MM.1S (cell line): ENCODE measurements at regions not wholly inside any gene's neighbourhood (a gene's known extent, or its start where the extent isn't known, plus 50 kb on each side); places are given as distances from the start of the nearest gene placed in this dataset.

ENCODE experiments used
- DNase-seq: peaks from one replicate; pipeline ENCODE4 v3.0.0-alpha.2; 2015
- H2AFZ ChIP-seq: fragments of 300-600 bp; sonication (generic); 2 replicates; pipeline ENCODE4 v1.6.0; 2016; ENCODE audit warnings: antibody characterized with exemption, low read length
- H3F3A ChIP-seq: fragments of 300-600 bp; sonication (generic); 2 replicates; pipeline ENCODE4 v1.6.1; 2016; ENCODE audit warnings: mild to moderate bottlenecking, antibody characterized with exemption, low read length, moderate library complexity, mixed read lengths; ENCODE audit not compliant: insufficient read depth
- H3K27ac ChIP-seq: fragments of 300-600 bp; sonication (generic); 2 replicates; pipeline ENCODE4 v1.5.1; 2016; ENCODE audit warnings: mild to moderate bottlenecking, low read length
- H3K27me3 ChIP-seq: fragments of 300-600 bp; sonication (generic); replicated peaks from 2 replicates; pipeline ENCODE4 v1.6.0; 2016; ENCODE audit warnings: low read length; ENCODE audit not compliant: insufficient read depth
- H3K36me3 ChIP-seq: fragments of 300-600 bp; sonication (generic); replicated peaks from 2 replicates; pipeline ENCODE4 v1.6.1; 2016; ENCODE audit warnings: mild to moderate bottlenecking, low read length, mixed read lengths; ENCODE audit not compliant: insufficient read depth
- H3K4me1 ChIP-seq: fragments of 300-600 bp; sonication (generic); 2 replicates; pipeline ENCODE4 v1.6.1; 2016; ENCODE audit warnings: low read length, mixed read lengths
- H3K4me2 ChIP-seq: fragments of 300-600 bp; sonication (generic); 2 replicates; pipeline ENCODE4 v1.6.0; 2016; ENCODE audit warnings: low read depth, low read length
- H3K4me3 ChIP-seq: fragments of 300-600 bp; sonication (generic); 2 replicates; pipeline ENCODE4 v1.5.1; 2016; ENCODE audit warnings: low read length, mixed read lengths
- H3K79me2 ChIP-seq: fragments of 300-600 bp; sonication (generic); 2 replicates; pipeline ENCODE4 v1.6.1; 2016; ENCODE audit warnings: mixed run types, low read length, mixed read lengths
- H3K9ac ChIP-seq: fragments of 300-600 bp; sonication (generic); 2 replicates; pipeline ENCODE4 v1.6.1; 2016; ENCODE audit warnings: low read length, mixed read lengths
- H3K9me2 ChIP-seq: fragments of 300-600 bp; sonication (generic); replicated peaks from 2 replicates; pipeline ENCODE4 v1.6.1; 2016; ENCODE audit warnings: mild to moderate bottlenecking, low read length, mixed read lengths; ENCODE audit not compliant: insufficient read depth
- H3K9me3 ChIP-seq: fragments of 300-600 bp; sonication (generic); replicated peaks from 2 replicates; pipeline ENCODE4 v1.6.1; 2016; ENCODE audit warnings: mild to moderate bottlenecking, low read length, mixed read lengths; ENCODE audit not compliant: insufficient read depth
- H4K20me1 ChIP-seq: fragments of 300-600 bp; sonication (generic); 2 replicates; pipeline ENCODE4 v1.6.1; 2016; ENCODE audit warnings: mild to moderate bottlenecking, low read length, moderate library complexity, mixed read lengths; ENCODE audit not compliant: insufficient read depth
- EZH2 ChIP-seq: fragments of 300-600 bp; sonication (generic); optimal IDR thresholded peaks from 2 replicates; pipeline ENCODE3; 2017; ENCODE audit warnings: low read depth, mild to moderate bottlenecking, antibody characterized with exemption, low read length, mixed read lengths
- EZH2phosphoT487 ChIP-seq: fragments of 300-600 bp; sonication (generic); IDR thresholded peaks from 2 replicates; pipeline ENCODE4 v1.6.1; 2018; ENCODE audit warnings: antibody characterized with exemption, low read length
- TF ChIP-seq, protein P1 (sequence below): fragments of 300-600 bp; sonication (generic); IDR thresholded peaks from 2 replicates; pipeline ENCODE4 v1.5.1; 2016; ENCODE audit warnings: antibody characterized with exemption, low read length, mixed read lengths

GRCh38 chr18:6625481-6625880, 104.0 kb upstream of the ARHGAP28 start:
- Histone ChIP-seq H3K4me2 (no peak overlapping the region), H3F3A (no peaks in the 10 kb centered on the region), H3K9me3 (no peaks in the 10 kb centered on the region), H3K36me3 (no peaks in the 10 kb centered on the region), H4K20me1 (no peaks in the 10 kb centered on the region), H3K4me3 (no peak overlapping the region), H3K27me3 (no peaks in the 10 kb centered on the region), H3K79me2 (no peaks in the 10 kb centered on the region), H3K4me1 (no peaks in the 10 kb centered on the region), H3K27ac (no peak overlapping the region), H3K9ac (no peak overlapping the region), H2AFZ (no peak overlapping the region), H3K9me2 (no peaks in the 10 kb centered on the region)
- DNase-seq: no peak
- TF ChIP-seq, protein P1, sequence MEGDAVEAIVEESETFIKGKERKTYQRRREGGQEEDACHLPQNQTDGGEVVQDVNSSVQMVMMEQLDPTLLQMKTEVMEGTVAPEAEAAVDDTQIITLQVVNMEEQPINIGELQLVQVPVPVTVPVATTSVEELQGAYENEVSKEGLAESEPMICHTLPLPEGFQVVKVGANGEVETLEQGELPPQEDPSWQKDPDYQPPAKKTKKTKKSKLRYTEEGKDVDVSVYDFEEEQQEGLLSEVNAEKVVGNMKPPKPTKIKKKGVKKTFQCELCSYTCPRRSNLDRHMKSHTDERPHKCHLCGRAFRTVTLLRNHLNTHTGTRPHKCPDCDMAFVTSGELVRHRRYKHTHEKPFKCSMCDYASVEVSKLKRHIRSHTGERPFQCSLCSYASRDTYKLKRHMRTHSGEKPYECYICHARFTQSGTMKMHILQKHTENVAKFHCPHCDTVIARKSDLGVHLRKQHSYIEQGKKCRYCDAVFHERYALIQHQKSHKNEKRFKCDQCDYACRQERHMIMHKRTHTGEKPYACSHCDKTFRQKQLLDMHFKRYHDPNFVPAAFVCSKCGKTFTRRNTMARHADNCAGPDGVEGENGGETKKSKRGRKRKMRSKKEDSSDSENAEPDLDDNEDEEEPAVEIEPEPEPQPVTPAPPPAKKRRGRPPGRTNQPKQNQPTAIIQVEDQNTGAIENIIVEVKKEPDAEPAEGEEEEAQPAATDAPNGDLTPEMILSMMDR: no peak
- TF ChIP-seq EZH2 (no peak), EZH2phosphoT487 (no peak)

DNA sequence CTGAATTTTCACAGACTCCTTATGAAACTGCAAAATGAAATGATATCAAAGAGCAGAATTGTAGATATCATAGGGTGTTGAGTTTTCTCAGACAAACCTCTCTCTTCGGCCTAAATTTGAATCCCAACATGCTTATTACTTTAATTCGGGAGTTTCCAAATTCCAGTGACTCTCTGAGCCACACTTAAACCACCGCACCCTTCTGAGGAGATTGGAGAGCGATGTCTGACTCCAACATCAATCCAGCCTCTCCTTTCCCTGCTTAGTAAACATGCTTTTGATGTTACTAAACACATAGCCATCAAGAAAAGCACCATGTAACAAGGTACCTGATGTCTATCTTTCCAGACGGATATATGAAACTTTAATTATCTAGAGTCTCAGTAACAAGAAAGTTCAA, 103.1 kb upstream of the ARHGAP28 start:
- H3K9ac ChIP-seq: no peak overlapping the region
- H2AFZ ChIP-seq: no peak overlapping the region
- H3K27ac ChIP-seq: no peak overlapping the region
- no peaks in the 10 kb centered on the region for H3K4me1 ChIP-seq
- no peaks in the 10 kb centered on the region for H3K9me2 ChIP-seq
- no peaks in the 10 kb centered on the region for H3K79me2 ChIP-seq
- no peaks in the 10 kb centered on the region for H3F3A ChIP-seq
- no peaks in the 10 kb centered on the region for H3K36me3 ChIP-seq
- H3K4me3 ChIP-seq: no peak overlapping the region
- H3K27me3 ChIP-seq: no peaks in the 10 kb centered on the region
- no peaks in the 10 kb centered on the region for H3K9me3 ChIP-seq
- H3K4me2 ChIP-seq: no peak overlapping the region
- no peak for TF ChIP-seq EZH2
- TF ChIP-seq, protein P1: no peak
- no peak for TF ChIP-seq EZH2phosphoT487
- DNase-seq: no peak
- H4K20me1 ChIP-seq: no peaks in the 10 kb centered on the region

- no peak overlapping the region for H3K4me2 ChIP-seq
- no peak overlapping the region for H3K9ac ChIP-seq
- no peaks in the 10 kb centered on the region for H3K9me3 ChIP-seq
- H4K20me1 ChIP-seq: no peaks in the 10 kb centered on the region
- H3K36me3 ChIP-seq: no peaks in the 10 kb centered on the region
- no peaks in the 10 kb centered on the region for H3K27me3 ChIP-seq
- TF ChIP-seq EZH2phosphoT487 (no peak), EZH2 (no peak)
- DNase-seq: no peak
- no peaks in the 10 kb centered on the region for H3F3A ChIP-seq
- no peaks in the 10 kb centered on the region for H3K4me1 ChIP-seq
- H2AFZ ChIP-seq: no peak overlapping the region
- no peaks in the 10 kb centered on the region for H3K9me2 ChIP-seq
- H3K27ac ChIP-seq: no peak overlapping the region
- no peak overlapping the region for H3K4me3 ChIP-seq
- no peaks in the 10 kb centered on the region for H3K79me2 ChIP-seq
These were observed 101.9 kb upstream of the ARHGAP28 start for GRCh38 chr18:6627645-6628044.

DNA sequence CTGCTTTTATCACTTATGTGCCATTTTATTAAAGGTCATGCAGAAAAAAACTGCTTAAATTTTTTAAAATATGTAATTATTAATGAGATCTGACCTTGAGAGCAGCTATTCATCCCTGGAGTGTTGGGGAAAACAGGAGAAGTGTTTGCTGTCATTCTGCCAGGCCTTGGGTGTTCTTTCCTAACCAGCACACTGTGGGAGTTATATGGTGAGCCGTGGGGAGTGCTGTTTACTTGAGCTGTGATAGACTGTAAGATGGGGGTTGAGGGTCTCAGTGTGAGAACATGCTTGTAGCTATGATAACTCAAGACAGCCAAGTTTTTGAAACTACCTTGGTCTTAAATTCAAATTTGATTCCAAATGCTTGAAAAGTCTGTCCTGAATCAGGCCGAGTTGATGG, 101.3 kb upstream of the ARHGAP28 start:
- Histone ChIP-seq H3K4me1 (no peaks in the 10 kb centered on the region), H3K27me3 (no peaks in the 10 kb centered on the region), H3F3A (no peaks in the 10 kb centered on the region), H3K27ac (no peak overlapping the region), H3K9me3 (no peaks in the 10 kb centered on the region), H3K9me2 (no peaks in the 10 kb centered on the region), H3K9ac (no peak overlapping the region), H3K79me2 (no peaks in the 10 kb centered on the region), H3K4me2 (no peak overlapping the region), H4K20me1 (no peaks in the 10 kb centered on the region), H2AFZ (no peak overlapping the region), H3K36me3 (no peaks in the 10 kb centered on the region), H3K4me3 (no peak overlapping the region)
- TF ChIP-seq EZH2: no peak
- TF ChIP-seq EZH2phosphoT487: no peak
- TF ChIP-seq, protein P1: no peak
- no peak for DNase-seq
